Liver (tissue), 3 donors: ENCODE measurements at regions not wholly inside any gene's neighbourhood (a gene's known extent, or its start where the extent isn't known, plus 50 kb on each side); places are given as distances from the start of the nearest gene placed in this dataset.

Experiments
- CTCF ChIP-seq: fragments of 150-350 bp; IDR thresholded peaks from 2 replicates; pipeline ENCODE4 v1.5.1; 2017; ENCODE audit warnings: improper control_type of control experiment, low read depth, low read length; ENCODE audit not compliant: missing input control
- FOXA2 ChIP-seq: IDR thresholded peaks from 2 replicates; pipeline ENCODE4 v1.6.1; 2016; ENCODE audit warnings: antibody characterized with exemption
- GABPA ChIP-seq, 2 donors: IDR thresholded peaks in 1 of 2; conservative IDR thresholded peaks in 1 of 2; 2 replicates each; pipeline ENCODE4 v1.6.1; 2016; ENCODE audit warnings: antibody characterized with exemption in 2 of 2, mild to moderate bottlenecking in 1 of 2, moderate library complexity in 1 of 2
- HNF4A ChIP-seq, 2 donors: conservative IDR thresholded peaks; 2 replicates each; pipeline ENCODE4 v1.6.1; 2016; ENCODE audit warnings: antibody characterized with exemption in 2 of 2, mild to moderate bottlenecking in 2 of 2
- HNF4G ChIP-seq: IDR thresholded peaks from 2 replicates; pipeline ENCODE4 v1.6.1; 2016; ENCODE audit warnings: antibody characterized with exemption
- JUND ChIP-seq, 2 donors: IDR thresholded peaks; 2 replicates each; pipeline ENCODE4 v1.6.1; 2016; ENCODE audit warnings: antibody characterized with exemption in 2 of 2
- RAD21 ChIP-seq, 2 donors: IDR thresholded peaks; 2 replicates each; pipeline ENCODE4 v1.6.1; 2016; ENCODE audit warnings: antibody characterized with exemption in 2 of 2, mild to moderate bottlenecking in 2 of 2
- REST ChIP-seq: IDR thresholded peaks from 2 replicates; pipeline ENCODE4 v1.6.1; 2016; ENCODE audit warnings: antibody characterized with exemption, mild to moderate bottlenecking
- RXRA ChIP-seq, 2 donors: IDR thresholded peaks; 2 replicates each; pipeline ENCODE4 v1.6.1; 2017 to 2018; ENCODE audit warnings: antibody characterized with exemption in 2 of 2, mild to moderate bottlenecking in 1 of 2
- SP1 ChIP-seq: IDR thresholded peaks from 2 replicates; pipeline ENCODE4 v1.6.1; 2018; ENCODE audit warnings: antibody characterized with exemption, mild to moderate bottlenecking
- TAF1 ChIP-seq: conservative IDR thresholded peaks from 2 replicates; pipeline ENCODE4 v1.6.1; 2016; ENCODE audit warnings: antibody characterized with exemption, mild to moderate bottlenecking
- YY1 ChIP-seq: IDR thresholded peaks from 2 replicates; pipeline ENCODE4 v1.6.1; 2016; ENCODE audit warnings: antibody characterized with exemption, mild to moderate bottlenecking
- TF ChIP-seq, protein P1 (sequence below): IDR thresholded peaks from 2 replicates; pipeline ENCODE4 v1.6.1; 2016; ENCODE audit warnings: antibody characterized with exemption
- donor health status: healthy.
- donor health status: healthy.

GRCh38 chr7:52956379-52956915 is 79.0 kb upstream of the POM121L12 start:
- TF ChIP-seq CTCF (no peak), RXRA (IDR thresholded peaks at IDR 0.05) (no peak), GABPA (IDR thresholded peaks at IDR 0.05 in 1 of 2, conservative IDR thresholded peaks at IDR 0.05 in 1 of 2) (no peak), SP1 (no peak), YY1 (no peak), HNF4G (no peak), TAF1 (no peak), REST (no peak), HNF4A (conservative IDR thresholded peaks at IDR 0.05) (no peak), FOXA2 (no peak), RAD21 (IDR thresholded peaks at IDR 0.05) (no peak), JUND (IDR thresholded peaks at IDR 0.05) (no peak)
- TF ChIP-seq, protein P1, sequence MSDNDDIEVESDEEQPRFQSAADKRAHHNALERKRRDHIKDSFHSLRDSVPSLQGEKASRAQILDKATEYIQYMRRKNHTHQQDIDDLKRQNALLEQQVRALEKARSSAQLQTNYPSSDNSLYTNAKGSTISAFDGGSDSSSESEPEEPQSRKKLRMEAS: no peak
